A673 (cell line): ENCODE measurements at regions not wholly inside any gene's neighbourhood (a gene's known extent, or its start where the extent isn't known, plus 50 kb on each side); places are given as distances from the start of the nearest gene placed in this dataset.

Source experiments
- BruUV-seq: library from RNA; stranded (reverse); fragments of 400-500 nt; replicated peaks from 2 replicates; lab custom pipeline; 2021; lab: Mats Ljungman, UMichigan
- CTCF ChIA-PET: fragments of 300-600 bp; sonication (Branson Sonifier 250); formaldehyde crosslinking; loops from one replicate; lab custom pipeline; 2022; ENCODE audit warnings: antibody characterized with exemption; lab: Charles Lee
- POLR2A ChIA-PET: fragments of 300-600 bp; sonication (Branson Sonifier 250); formaldehyde crosslinking; loops from one replicate; lab custom pipeline; 2022; ENCODE audit warnings: antibody characterized with exemption; ENCODE audit not compliant: low non-redundant PET; lab: Charles Lee
- DNase-seq: peaks from one replicate; pipeline ENCODE4 v3.0.0-alpha.2; 2015; ENCODE audit warnings: low spot score
- H3K27ac ChIP-seq: fragments of 200-600 bp; sonication (generic); 2 replicates; pipeline ENCODE4 v1.5.1; 2016; ENCODE audit warnings: mixed run types, low read depth, mild to moderate bottlenecking, mixed read lengths, antibody characterized with exemption, low read length; ENCODE audit not compliant: poor library complexity, severe bottlenecking
- H3K27me3 ChIP-seq: fragments of 200-600 bp; sonication (generic); replicated peaks from 2 replicates; pipeline ENCODE4 v1.6.1; 2017; ENCODE audit warnings: mixed run types, low read depth, mild to moderate bottlenecking, mixed read lengths, antibody characterized with exemption, low read length; ENCODE audit not compliant: insufficient read depth, poor library complexity
- H3K36me3 ChIP-seq: fragments of 200-600 bp; sonication (generic); 2 replicates; pipeline ENCODE4 v1.6.1; 2016; ENCODE audit warnings: mixed run types, mild to moderate bottlenecking, mixed read lengths, antibody characterized with exemption, low read length; ENCODE audit not compliant: insufficient read depth, poor library complexity, severe bottlenecking
- H3K4me1 ChIP-seq: fragments of 200-600 bp; sonication (generic); 2 replicates; pipeline ENCODE4 v1.6.1; 2017; ENCODE audit warnings: mixed run types, mild to moderate bottlenecking, mixed read lengths, antibody characterized with exemption, low read length; ENCODE audit not compliant: insufficient read depth, poor library complexity, severe bottlenecking
- H3K4me3 ChIP-seq: fragments of 200-600 bp; sonication (generic); 2 replicates; pipeline ENCODE4 v1.5.1; 2016; ENCODE audit warnings: low read depth, mixed run types, mild to moderate bottlenecking, mixed read lengths, low read length; ENCODE audit not compliant: poor library complexity, severe bottlenecking
- H3K9me3 ChIP-seq: fragments of 200-600 bp; sonication (generic); 2 replicates; pipeline ENCODE4 v1.6.1; 2016; ENCODE audit warnings: mixed run types, low read depth, mild to moderate bottlenecking, mixed read lengths, antibody characterized with exemption, low read length; ENCODE audit not compliant: poor library complexity, severe bottlenecking
- EZH2 ChIP-seq: fragments of 200-600 bp; sonication (generic); IDR thresholded peaks from 2 replicates; pipeline ENCODE4 v1.6.1; 2017; ENCODE audit warnings: borderline replicate concordance, low read depth, mild to moderate bottlenecking, mixed read lengths, antibody characterized with exemption, low read length; ENCODE audit not compliant: poor library complexity, severe bottlenecking
- intact Hi-C: fragments of 100-400 bp; cut with micrococcal nuclease; formaldehyde crosslinking; loops from one replicate; pipeline ENCODE4 v1.10.0; 2022; ENCODE audit not compliant: unreplicated experiment
- TF ChIP-seq, protein P1 (sequence below): fragments of 300-800, 200-600 bp; sonication (generic); conservative IDR thresholded peaks from 2 replicates; pipeline ENCODE4 v1.5.1; 2017; ENCODE audit warnings: low read depth, mild to moderate bottlenecking, antibody characterized with exemption, low read length, moderate library complexity, mixed read lengths

DNA sequence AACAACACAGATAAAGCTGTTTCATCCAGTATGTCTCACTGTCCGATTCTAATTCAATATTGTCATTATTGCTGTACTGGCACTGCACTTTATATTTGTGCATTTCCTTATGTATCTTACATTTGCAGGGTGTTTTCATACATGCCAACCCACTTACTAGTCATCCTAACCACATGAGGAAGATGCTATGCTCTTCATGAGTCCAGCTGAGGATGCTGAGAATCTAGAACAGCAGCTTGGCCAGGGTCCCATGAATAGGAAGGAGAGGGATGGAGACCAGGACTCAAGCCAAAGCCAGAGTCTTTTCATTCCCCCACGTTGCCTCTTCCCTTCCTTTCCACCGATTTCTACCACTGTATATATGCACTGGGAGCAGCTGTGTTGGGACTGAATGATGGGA is 292.8 kb upstream of the KLF4 start:
- no peaks in the 10 kb centered on the region for H3K36me3 ChIP-seq
- ChIA-PET CTCF (no interaction called here), POLR2A (no interaction called here)
- no TSS peak for BruUV-seq
- no peak for DNase-seq
- no peaks in the 10 kb centered on the region for H3K27me3 ChIP-seq
- no peaks in the 10 kb centered on the region for H3K9me3 ChIP-seq
- TF ChIP-seq, protein P1, sequence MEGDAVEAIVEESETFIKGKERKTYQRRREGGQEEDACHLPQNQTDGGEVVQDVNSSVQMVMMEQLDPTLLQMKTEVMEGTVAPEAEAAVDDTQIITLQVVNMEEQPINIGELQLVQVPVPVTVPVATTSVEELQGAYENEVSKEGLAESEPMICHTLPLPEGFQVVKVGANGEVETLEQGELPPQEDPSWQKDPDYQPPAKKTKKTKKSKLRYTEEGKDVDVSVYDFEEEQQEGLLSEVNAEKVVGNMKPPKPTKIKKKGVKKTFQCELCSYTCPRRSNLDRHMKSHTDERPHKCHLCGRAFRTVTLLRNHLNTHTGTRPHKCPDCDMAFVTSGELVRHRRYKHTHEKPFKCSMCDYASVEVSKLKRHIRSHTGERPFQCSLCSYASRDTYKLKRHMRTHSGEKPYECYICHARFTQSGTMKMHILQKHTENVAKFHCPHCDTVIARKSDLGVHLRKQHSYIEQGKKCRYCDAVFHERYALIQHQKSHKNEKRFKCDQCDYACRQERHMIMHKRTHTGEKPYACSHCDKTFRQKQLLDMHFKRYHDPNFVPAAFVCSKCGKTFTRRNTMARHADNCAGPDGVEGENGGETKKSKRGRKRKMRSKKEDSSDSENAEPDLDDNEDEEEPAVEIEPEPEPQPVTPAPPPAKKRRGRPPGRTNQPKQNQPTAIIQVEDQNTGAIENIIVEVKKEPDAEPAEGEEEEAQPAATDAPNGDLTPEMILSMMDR: no peak
- TF ChIP-seq EZH2: no peak
- no peak overlapping the region for H3K4me3 ChIP-seq
- intact Hi-C loops: no loop called here
- H3K27ac ChIP-seq: no peak overlapping the region
- no peaks in the 10 kb centered on the region for H3K4me1 ChIP-seq

- POLR2A ChIA-PET: no interaction called here
- DNase-seq: no peak
- TF ChIP-seq, protein P1: no peak
- no peak for TF ChIP-seq EZH2
- no peaks in the 10 kb centered on the region for H3K36me3 ChIP-seq
- no peak overlapping the region for H3K4me3 ChIP-seq
- CTCF ChIA-PET: no interaction called here
- no peaks in the 10 kb centered on the region for H3K27me3 ChIP-seq
- no peak overlapping the region for H3K27ac ChIP-seq
- BruUV-seq: no TSS peak
- H3K9me3 ChIP-seq: no peaks in the 10 kb centered on the region
- intact Hi-C loops: no loop called here
- H3K4me1 ChIP-seq: no peaks in the 10 kb centered on the region
Measured at GRCh38 chr9:107780960-107781359, 291.4 kb upstream of the KLF4 start.

DNA sequence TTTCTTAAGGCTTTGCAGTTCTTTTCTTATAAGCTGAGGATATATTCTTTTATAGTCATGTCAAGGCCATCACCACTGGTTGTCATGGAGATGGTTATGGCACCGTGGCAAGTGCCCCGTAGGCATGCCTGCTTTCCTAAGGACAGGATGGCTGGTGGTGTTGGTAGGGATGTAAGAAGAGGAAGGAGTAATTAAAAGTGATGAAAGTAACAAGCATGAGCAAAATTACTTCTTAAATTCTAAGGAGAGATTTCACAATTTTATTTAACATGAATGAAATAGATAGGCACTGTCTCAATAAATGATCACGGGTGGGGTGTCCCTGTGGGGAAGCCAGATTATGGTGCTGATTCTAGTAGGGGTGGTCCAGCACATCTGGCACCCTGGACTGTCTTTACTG is 290.2 kb upstream of the KLF4 start:
- CTCF ChIA-PET: no interaction called here
- no peaks in the 10 kb centered on the region for H3K36me3 ChIP-seq
- no peak for DNase-seq
- no peak overlapping the region for H3K27ac ChIP-seq
- BruUV-seq: no TSS peak
- intact Hi-C loops: no loop called here
- no peaks in the 10 kb centered on the region for H3K4me1 ChIP-seq
- H3K9me3 ChIP-seq: no peaks in the 10 kb centered on the region
- TF ChIP-seq, protein P1: no peak
- no peak for TF ChIP-seq EZH2
- POLR2A ChIA-PET: no interaction called here
- no peak overlapping the region for H3K4me3 ChIP-seq
- H3K27me3 ChIP-seq: no peaks in the 10 kb centered on the region
